ENCODE measurements at regions not wholly inside any gene's neighbourhood (a gene's known extent, or its start where the extent isn't known, plus 50 kb on each side); places are given as distances from the start of the nearest gene placed in this dataset.

DNA sequence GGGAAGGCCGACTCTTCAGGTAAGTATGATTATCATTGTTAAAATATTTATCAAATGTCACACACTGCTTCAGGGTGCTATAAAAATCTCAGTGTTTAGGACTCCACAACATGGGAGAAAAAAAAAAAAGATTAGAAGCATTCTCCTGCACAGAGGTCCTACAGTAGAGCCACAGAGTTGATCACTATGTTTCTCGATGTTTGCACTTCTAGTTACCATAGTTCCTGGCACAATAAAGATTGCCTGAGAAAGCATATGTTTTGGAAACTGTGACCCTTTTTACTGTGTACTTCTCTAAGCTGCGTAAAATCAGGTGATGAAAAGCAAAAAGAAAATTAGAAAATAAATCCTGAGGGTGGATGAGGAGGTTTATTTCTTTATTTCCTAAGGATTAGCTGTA, 269.9 kb upstream of the SYNCRIP start:
- no peak for DNase-seq (ENCODE audit: low spot score)
- H4K20me1 ChIP-seq (ENCODE audit: insufficient read depth, low read length): no peaks in the 10 kb centered on the region
- H3K36me3 ChIP-seq (replicated peaks in 1 of 2; ENCODE audit: control insufficient read depth in 1 of 2, insufficient read depth in 2 of 2, low read length in 2 of 2): no peaks in the 10 kb centered on the region
- ChIA-PET POLR2A (no interaction called here), CTCF (ENCODE audit: low intra/inter-chr PET ratio, low total read pairs) (no interaction called here)
- H3K79me2 ChIP-seq (ENCODE audit: insufficient read depth, low read length): no peaks in the 10 kb centered on the region
- in situ Hi-C loops (cut with HindIII; ENCODE audit: extremely low pct_ligation_motif_present, low pct_unique_long_range_greater_than_20kb): loop anchor here (10.0 kb wide), 1 partner anchor 272 kb away; no protein-coding TSS in a partner anchor
- ATAC-seq: no peak
- H3K4me2 ChIP-seq (ENCODE audit: low read depth, low read length): no peak overlapping the region
- FAIRE-seq: no peak
- H3K4me3 ChIP-seq (replicated peaks in 1 of 3; ENCODE audit: insufficient read depth in 1 of 3, low read depth in 2 of 3, low read length in 3 of 3): no peak overlapping the region
- no peak overlapping the region for H3K9ac ChIP-seq (ENCODE audit: insufficient read depth, low read depth, low read length)
- TF ChIP-seq ZNF460 (CRISPR knock-in tag; IDR thresholded peaks at IDR 0.05; ENCODE audit: borderline replicate concordance) (no peak), ZBTB33 (CRISPR knock-in tag; IDR thresholded peaks at IDR 0.05) (no peak), EHMT2 (IDR thresholded peaks at IDR 0.05; ENCODE audit: borderline replicate concordance, low read depth, low read length) (no peak), PPARG (CRISPR knock-in tag; conservative IDR thresholded peaks at IDR 0.05) (no peak), BRD4 (CRISPR knock-in tag; IDR thresholded peaks at IDR 0.05) (no peak), GTF2F1 (IDR thresholded peaks at IDR 0.05; ENCODE audit: low read length) (no peak), HOXD1 (CRISPR knock-in tag; IDR thresholded peaks at IDR 0.05) (no peak), ZNF17 (CRISPR knock-in tag; IDR thresholded peaks at IDR 0.05) (no peak), ZNF274 (CRISPR knock-in tag; IDR thresholded peaks at IDR 0.05) (no peak), ZFP36 (IDR thresholded peaks at IDR 0.05; ENCODE audit: borderline replicate concordance, low read depth, low read length, partially characterized antibody) (no peak), SMAD9 (CRISPR knock-in tag; IDR thresholded peaks at IDR 0.05) (no peak)
- TF ChIP-seq, protein P1, sequence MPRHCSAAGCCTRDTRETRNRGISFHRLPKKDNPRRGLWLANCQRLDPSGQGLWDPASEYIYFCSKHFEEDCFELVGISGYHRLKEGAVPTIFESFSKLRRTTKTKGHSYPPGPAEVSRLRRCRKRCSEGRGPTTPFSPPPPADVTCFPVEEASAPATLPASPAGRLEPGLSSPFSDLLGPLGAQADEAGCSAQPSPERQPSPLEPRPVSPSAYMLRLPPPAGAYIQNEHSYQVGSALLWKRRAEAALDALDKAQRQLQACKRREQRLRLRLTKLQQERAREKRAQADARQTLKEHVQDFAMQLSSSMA (CRISPR knock-in tag; IDR thresholded peaks at IDR 0.05): no peak
- TF ChIP-seq, protein P2, sequence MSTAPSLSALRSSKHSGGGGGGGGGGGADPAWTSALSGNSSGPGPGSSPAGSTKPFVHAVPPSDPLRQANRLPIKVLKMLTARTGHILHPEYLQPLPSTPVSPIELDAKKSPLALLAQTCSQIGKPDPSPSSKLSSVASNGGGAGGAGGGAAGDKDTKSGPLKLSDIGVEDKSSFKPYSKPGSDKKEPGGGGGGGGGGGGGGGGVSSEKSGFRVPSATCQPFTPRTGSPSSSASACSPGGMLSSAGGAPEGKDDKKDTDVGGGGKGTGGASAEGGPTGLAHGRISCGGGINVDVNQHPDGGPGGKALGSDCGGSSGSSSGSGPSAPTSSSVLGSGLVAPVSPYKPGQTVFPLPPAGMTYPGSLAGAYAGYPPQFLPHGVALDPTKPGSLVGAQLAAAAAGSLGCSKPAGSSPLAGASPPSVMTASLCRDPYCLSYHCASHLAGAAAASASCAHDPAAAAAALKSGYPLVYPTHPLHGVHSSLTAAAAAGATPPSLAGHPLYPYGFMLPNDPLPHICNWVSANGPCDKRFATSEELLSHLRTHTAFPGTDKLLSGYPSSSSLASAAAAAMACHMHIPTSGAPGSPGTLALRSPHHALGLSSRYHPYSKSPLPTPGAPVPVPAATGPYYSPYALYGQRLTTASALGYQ (CRISPR knock-in tag; IDR thresholded peaks at IDR 0.05): no peak
- 4% methylated on average over 3 of the region's 3 CpGs for WGBS (ENCODE audit: low lambda C conversion rate)
- H3K27ac ChIP-seq (ENCODE audit: extremely low read length, insufficient read depth, low read length): no peak overlapping the region
- no peaks in the 10 kb centered on the region for H3K4me1 ChIP-seq (ENCODE audit: insufficient read depth, low read length)
- intact Hi-C loops (cut with micrococcal nuclease; ENCODE audit: unreplicated experiment): no loop called here
- H2AFZ ChIP-seq (ENCODE audit: low read length): no peak overlapping the region
- H3K9me3 ChIP-seq (ENCODE audit: low read length): no peaks in the 10 kb centered on the region
- no TSS peak for BruUV-seq (replicated peaks)
- H3K27me3 ChIP-seq (ENCODE audit: control insufficient read depth in 1 of 2, insufficient read depth in 2 of 2, low read length in 2 of 2): no peaks in the 10 kb centered on the region; a peak in 1 of 5 replicates
